Ishikawa (cell line): ENCODE measurements at regions not wholly inside any gene's neighbourhood (a gene's known extent, or its start where the extent isn't known, plus 50 kb on each side); places are given as distances from the start of the nearest gene placed in this dataset.

ENCODE experiments used
- CEBPB ChIP-seq: IDR thresholded peaks from 2 replicates; pipeline ENCODE4 v1.6.1; 2012
- CREB1 ChIP-seq: IDR thresholded peaks from 2 replicates; pipeline ENCODE4 v1.6.1; 2012; ENCODE audit warnings: low read depth
- EGR1 ChIP-seq: IDR thresholded peaks from 2 replicates; pipeline ENCODE4 v1.6.1; 2012
- EP300 ChIP-seq: IDR thresholded peaks from 2 replicates; pipeline ENCODE4 v1.6.1; 2012; ENCODE audit warnings: borderline replicate concordance
- FOXM1 ChIP-seq: IDR thresholded peaks from 2 replicates; pipeline ENCODE4 v1.6.1; 2012; ENCODE audit warnings: low read depth, borderline replicate concordance
- MAX ChIP-seq: IDR thresholded peaks from 2 replicates; pipeline ENCODE4 v1.6.1; 2012
- NFIC ChIP-seq: IDR thresholded peaks from 2 replicates; pipeline ENCODE4 v1.6.1; 2012
- RAD21 ChIP-seq: IDR thresholded peaks from 2 replicates; pipeline ENCODE4 v1.6.1; 2012; ENCODE audit warnings: low read depth
- REST ChIP-seq: IDR thresholded peaks from 2 replicates; pipeline ENCODE4 v1.6.1; 2012; ENCODE audit warnings: low read depth, mild to moderate bottlenecking
- TAF1 ChIP-seq: IDR thresholded peaks from 2 replicates; pipeline ENCODE4 v1.6.1; 2012; ENCODE audit warnings: low read depth, mild to moderate bottlenecking
- TCF12 ChIP-seq: IDR thresholded peaks from 2 replicates; pipeline ENCODE4 v1.6.1; 2012; ENCODE audit warnings: low read depth
- TEAD4 ChIP-seq: IDR thresholded peaks from 2 replicates; pipeline ENCODE4 v1.6.1; 2012
- USF1 ChIP-seq: IDR thresholded peaks from 2 replicates; pipeline ENCODE4 v1.6.1; 2012
- YY1 ChIP-seq: IDR thresholded peaks from 2 replicates; pipeline ENCODE4 v1.6.1; 2012; ENCODE audit warnings: low read depth
- ZBTB7A ChIP-seq: IDR thresholded peaks from 2 replicates; pipeline ENCODE4 v1.6.1; 2012; ENCODE audit warnings: low read depth

GRCh38 chr12:92495108-92495507 is 207.7 kb upstream of the PLEKHG7 start:
- TF ChIP-seq USF1 (no peak), YY1 (no peak), TEAD4 (no peak), RAD21 (no peak), TAF1 (no peak), NFIC (no peak), EP300 (no peak), FOXM1 (no peak)

- TF ChIP-seq REST = no peak
Measured at GRCh38 chr12:92493816-92494215, 209.0 kb upstream of the PLEKHG7 start.

- TF ChIP-seq YY1 (no peak), MAX (no peak), TAF1 (no peak), EP300 (no peak), CEBPB (no peak), USF1 (no peak), CREB1 (no peak), REST (no peak), EGR1 (no peak), FOXM1 (no peak), RAD21 (no peak), ZBTB7A (no peak), TCF12 (no peak), NFIC (no peak), TEAD4 (no peak)
Measured at GRCh38 chr12:92492995-92493394, 209.8 kb upstream of the PLEKHG7 start.

- TF ChIP-seq NFIC = no peak
- TF ChIP-seq TCF12 = no peak
- TF ChIP-seq REST = no peak
- TF ChIP-seq CEBPB = no peak
Measured at GRCh38 chr12:92492291-92492690, 210.5 kb upstream of the PLEKHG7 start.

- TF ChIP-seq TAF1 (no peak), USF1 (no peak), FOXM1 (no peak), REST (no peak), TEAD4 (no peak), MAX (no peak), TCF12 (no peak), ZBTB7A (no peak), CREB1 (no peak), EGR1 (no peak), CEBPB (no peak), YY1 (no peak), RAD21 (no peak), NFIC (no peak), EP300 (no peak)
Measured at GRCh38 chr12:92489781-92490180, 213.0 kb upstream of the PLEKHG7 start.
